ENCODE measurements at regions not wholly inside any gene's neighbourhood (a gene's known extent, or its start where the extent isn't known, plus 50 kb on each side); places are given as distances from the start of the nearest gene placed in this dataset.
"Not testable (repeated sequence)": the region's sequence is repeated elsewhere in the genome, so short reads cannot be mapped to it uniquely, and the experiment has no call there.

DNA sequence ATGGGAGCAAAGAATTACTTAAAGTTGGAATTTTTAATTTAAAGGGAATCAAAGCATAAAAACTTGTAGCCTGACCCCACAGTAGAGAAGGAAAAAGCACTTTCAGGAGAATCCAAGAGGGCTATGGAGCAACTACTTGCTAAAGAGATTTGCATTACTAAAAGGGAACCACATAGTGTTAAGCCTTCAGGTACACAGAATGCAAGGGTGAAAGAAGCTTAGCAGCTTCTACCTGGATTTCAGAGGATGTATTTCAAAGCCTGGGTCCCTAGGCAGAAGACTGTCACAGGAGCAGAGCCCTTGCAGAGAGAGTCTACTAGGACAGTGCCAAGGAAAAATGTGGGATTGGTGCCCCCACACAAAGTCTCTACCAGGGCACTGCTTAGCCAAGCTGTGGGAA lies 575.0 kb downstream of the GBE1 start:
- DNase-seq (ENCODE audit: low read depth): no peak

DNA sequence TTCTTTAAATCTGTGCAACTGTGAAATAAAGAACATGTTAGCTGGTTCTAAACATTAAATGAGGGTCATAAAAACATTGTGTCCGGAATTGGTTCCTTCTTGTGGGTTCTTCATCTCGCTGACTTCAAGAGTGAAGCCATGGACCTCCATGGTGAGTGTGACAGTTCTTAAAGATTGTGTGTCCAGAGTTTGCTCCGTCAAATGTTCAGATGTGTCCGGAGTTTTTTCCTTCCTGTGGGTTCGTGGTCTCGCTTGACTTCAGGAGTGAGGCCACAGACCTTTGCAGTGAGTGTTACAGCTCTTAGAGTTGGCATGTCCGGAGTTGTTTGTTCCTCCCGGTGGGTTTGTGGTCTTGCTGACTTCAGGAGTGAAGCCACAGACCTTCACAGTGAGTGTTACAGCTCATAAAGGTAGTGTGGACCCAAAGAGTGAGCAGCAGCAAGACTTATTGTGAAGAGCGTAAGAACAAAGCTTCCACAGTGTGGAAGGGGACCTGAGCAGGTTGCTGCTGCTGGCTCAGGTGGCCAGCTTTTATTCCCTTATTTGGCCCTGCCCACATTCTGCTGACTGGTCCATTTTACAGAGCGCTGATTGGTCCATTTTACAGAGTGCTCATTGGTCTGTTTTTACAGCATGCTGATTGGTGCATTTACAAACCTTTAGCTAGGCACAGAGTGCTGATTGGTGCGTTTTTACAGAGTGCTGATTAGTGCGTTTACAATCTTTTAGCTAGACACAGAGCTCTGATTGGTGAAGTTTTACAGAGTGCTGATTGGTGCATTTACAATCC lies 579.2 kb downstream of the GBE1 start:
- DNase-seq (ENCODE audit: low read depth): not testable (repeated sequence)

DNA sequence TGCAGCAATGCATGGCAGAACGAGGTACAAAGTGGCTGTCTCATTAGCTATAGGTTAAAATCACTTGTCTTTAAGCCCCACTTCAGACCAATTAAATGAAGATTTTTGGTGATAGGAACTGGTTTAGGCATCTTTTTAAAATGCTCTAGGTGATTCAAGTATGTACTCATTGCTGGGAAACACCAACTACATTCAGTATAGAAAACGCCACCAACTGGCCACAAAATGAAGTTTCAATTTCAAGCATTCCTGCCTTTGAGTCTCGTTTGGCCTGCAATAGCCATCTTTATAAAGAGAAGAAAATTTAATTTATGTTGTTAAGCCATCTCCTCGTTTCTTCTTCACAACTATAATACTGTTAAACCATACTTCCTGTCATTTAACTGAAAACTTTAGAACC lies 587.9 kb downstream of the GBE1 start:
- DNase-seq (ENCODE audit: low read depth): peak; percentile 11

DNA sequence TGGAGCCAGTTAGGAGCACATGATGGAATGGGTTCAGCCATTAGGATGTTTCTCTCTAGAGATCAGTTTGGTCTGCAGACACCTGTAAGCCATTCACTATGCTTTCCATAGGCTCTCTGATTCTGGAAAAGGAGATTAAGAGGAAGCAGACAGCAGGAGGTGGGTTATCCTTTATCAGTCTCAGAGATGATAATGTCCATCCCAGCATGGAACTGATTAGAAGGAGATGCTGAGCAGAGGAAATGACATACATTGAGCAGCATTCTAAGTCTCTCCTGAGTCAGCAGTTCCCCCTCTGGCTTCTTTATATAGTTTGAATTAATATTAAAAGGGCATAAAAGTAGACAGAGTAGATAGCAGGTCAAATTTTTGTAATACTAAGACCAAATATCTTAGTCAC lies 591.1 kb downstream of the GBE1 start:
- no peak for DNase-seq (ENCODE audit: low read depth)

DNA sequence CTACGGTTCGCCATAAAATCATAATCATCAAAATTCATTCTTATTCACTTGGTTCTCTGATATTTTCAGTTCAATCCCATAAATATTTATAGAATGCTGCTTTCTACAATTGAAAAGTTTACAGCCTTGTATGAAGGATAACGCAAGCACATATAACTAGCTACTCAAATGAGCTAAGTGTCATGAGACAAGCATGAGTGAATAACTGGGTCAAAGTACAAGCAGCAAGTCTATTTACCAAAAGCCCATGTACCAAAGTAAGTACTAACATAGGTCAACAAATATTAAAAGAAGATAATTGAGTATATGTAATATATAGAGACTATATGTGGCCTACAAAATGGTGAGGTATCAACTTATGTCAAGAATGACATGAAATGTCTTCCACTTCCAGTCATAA lies 596.6 kb downstream of the GBE1 start:
- DNase-seq (ENCODE audit: low read depth): no peak

DNA sequence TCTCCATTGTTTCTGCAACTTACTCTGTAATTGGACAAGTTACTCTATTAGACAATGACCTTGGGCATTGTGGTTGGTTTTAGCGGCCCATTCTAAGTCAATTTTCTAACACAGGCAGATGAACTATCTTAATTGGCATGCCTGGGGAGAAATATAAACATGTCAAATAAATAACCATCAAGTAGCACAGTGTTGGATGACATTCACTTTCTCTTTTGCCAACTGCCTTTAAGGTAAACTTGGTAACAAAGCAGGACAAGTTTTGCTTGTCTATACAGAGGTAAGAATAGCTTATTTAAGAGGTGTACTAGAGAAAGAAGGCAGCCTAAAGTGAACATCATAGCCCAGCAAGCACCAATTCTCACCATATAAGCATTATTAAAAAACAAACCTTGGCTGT lies 599.6 kb downstream of the GBE1 start:
- DNase-seq (ENCODE audit: low read depth): no peak

DNA sequence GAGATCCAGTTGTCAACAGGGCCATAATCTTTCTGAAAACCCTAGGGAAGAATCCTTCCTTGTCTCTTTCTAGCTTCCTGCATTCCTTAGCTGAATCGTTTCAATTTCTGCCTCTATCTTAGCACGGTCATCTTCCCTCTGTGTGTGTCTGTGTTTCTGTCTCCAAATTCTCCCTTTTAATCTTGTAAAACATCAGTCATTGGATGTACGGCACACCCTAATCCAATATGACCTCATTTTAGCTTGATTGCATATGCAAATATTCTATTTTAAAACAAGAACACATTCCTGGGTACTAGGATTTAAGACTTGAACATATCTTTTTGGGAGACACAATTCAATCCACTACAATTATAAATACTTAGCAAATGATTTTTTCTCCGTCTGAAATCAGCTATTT lies 600.3 kb downstream of the GBE1 start:
- DNase-seq (ENCODE audit: low read depth): no peak

DNA sequence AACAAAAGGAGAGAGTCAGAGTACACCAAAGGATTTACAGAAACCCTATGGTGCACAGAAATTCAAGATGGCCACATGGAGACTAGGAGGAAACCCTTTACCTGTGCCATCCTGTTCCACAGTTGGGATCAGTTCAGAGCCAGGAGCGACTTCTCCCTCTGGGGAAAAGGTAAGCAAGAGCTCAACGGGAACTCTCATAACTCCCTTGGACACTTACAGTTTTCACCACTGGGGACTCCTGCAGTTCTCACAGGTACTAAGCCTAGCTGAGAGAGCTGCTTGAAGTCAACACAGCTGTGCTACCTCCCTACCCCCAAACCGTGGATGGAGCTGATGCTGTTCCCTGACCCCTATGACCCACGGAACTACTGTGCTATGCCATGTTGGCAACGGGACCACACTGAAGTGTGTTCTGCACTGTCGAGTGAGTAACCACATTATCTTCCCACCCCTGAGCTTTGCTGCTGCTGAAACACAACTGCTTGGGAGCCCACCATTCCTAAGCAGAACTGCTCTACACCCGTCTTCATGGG lies 606.8 kb downstream of the GBE1 start:
- DNase-seq (ENCODE audit: low read depth): no peak

DNA sequence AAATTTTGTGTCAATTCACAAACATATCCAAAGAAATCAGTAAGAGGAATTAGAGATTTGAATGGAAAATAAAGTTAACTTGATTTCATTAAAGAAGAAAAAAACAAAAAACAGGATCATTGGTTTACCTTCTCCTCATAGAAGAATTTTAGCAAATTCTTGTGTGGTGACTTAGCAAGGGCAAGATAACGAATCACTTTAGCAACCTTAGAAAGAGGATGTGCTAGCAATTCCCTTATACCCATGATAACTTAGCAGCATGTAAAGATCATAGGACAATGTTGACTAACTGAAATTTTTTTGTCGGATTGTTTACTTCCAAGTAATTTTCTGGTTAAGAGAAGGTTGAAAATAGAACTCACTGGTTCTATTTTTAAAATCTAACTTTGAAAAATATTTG lies 609.3 kb downstream of the GBE1 start:
- no peak for DNase-seq (ENCODE audit: low read depth)

DNA sequence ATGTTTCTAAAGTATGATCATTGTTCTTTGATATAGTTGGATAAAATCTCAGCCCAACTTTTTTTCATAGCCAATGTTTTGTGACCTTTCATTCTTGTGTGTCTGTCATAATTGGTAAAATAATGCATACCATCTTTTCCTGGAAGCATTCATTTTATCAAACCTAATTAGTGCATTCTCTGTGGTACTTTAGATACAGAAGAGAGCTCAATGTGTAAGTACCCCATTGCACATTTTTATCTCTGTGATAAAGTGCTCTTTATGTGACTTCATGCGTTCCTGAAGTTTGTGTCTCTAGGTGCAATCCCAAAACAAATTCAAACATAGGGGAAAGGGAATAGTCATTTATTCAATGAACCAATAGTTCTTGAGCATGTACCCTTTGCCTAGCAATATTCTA lies 628.5 kb downstream of the GBE1 start:
- DNase-seq (ENCODE audit: low read depth): no peak

DNA sequence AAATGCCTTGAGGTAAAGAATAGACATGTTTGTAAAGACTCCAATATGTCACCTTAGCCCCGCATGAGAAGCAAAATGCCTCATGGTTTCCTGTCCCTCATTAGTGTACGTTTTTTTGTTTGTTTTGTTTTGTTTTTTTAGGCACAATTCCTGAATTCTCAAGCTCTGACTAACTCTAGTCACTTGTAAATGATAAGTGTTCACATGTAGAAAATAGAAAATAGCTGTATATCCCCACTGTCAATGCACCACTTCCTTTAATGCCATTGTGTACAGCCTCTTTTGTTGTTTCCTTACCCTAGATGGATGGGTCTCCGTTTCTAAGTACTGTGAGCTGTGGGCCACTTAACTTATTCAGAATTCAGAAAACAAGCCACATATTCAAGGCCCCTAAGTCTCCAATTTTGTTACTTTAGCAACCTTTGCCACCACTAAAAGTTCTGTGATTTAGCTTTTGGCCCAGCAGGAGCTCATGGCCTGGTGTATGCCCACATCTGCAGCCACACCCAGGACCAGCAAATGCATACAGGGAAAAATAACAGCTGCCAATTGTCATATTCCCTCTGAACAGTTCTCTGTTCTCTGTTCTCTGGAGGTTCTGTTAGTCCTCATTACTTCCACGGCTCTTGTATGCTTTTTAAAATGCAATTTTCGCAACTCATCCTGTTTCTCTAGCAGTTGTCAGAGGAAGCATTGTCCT lies 655.5 kb downstream of the GBE1 start:
- DNase-seq (ENCODE audit: low read depth): peak; percentile 37

DNA sequence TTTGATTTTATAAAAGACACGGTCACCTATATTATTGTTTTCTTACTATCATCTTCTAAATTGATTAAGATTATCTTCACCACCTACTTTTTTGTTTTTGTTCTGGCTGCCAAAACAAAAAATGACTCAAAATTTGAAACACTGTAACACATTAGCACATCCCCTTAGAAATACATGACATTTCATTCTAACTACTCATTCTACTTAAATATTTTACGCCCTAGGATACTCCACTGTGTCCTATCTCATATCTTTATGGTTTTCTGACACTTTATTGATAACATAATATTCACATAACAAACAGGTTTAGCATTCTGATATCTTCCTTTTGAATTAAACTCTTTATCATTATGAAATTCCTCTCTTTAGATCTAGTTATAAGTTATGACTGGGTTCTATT lies 656.2 kb downstream of the GBE1 start:
- DNase-seq (ENCODE audit: low read depth): no peak

DNA sequence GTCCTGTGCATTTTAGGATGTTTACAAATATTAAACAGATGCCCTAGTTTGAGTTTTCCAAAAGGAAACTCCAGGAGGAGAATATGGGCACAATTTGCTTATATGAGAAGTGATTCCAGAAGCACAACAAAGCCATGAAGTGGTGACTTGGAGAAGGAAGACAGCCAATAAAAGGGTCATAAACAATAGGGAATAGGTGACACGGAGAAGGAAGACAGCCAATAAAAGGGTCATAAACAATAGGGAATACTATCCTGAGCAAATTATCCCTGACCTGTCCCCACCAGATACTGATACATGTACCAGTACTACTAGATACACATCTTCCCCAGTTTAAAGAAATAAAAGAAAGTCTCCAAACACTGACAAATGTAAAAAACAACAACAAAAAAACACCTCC lies 663.6 kb downstream of the GBE1 start:
- DNase-seq (ENCODE audit: low read depth): no peak

DNA sequence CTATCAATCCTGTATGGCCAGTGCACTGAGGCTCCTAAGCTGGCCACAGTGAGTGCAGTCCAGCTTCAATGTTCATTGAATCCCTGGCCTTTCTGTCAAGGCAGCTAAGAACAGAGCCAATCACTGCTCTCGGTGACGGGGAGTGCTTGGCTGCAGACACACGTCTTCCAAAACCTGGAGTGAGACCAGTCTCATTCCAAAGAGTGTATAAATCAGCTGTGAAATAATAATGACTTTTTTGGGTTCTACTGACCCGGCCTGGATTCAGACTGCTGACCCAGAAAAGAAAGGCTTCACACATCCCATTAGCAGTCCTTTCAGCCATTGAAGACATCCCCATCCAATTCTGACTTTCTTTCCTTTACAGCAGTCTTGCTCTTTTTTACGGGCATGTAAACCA lies 665.5 kb downstream of the GBE1 start:
- DNase-seq (ENCODE audit: low read depth): no peak

DNA sequence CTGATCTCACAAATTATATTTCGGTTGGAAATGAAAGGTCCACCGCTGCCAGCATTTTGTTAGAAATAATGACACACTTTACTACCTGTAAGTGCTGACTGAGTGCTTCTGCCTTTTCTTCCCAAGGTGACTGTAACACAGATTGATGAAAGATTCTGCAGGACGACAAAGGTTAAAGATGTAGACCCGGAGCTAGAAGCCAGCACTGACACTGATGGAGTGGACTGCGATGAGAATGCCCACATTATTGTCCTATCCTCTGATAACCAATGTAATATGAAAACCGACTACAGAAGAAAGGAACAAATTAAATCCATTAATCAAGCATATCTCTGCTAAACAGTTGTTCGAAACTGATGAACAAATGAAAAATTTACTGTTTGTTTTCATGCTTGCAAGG lies 666.5 kb downstream of the GBE1 start:
- DNase-seq (ENCODE audit: low read depth): no peak

DNA sequence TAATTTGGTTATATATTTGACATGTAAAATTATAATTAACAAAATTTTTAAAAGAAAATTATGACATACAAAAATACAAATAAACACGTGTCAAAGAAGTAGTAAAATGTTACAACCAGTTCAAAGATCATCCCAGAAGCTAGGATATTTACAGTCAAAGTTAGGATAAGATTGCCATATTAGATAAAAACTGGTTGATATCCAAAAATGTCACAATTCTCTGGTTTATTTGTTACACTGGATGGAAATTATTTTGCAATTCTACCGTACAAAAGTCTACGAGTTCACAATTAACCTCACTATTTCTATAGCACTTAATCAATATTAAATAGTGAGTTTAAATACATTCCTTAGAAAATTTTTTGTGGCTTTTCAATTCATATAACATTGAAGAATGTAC lies 673.8 kb downstream of the GBE1 start:
- DNase-seq (ENCODE audit: low read depth): no peak

DNA sequence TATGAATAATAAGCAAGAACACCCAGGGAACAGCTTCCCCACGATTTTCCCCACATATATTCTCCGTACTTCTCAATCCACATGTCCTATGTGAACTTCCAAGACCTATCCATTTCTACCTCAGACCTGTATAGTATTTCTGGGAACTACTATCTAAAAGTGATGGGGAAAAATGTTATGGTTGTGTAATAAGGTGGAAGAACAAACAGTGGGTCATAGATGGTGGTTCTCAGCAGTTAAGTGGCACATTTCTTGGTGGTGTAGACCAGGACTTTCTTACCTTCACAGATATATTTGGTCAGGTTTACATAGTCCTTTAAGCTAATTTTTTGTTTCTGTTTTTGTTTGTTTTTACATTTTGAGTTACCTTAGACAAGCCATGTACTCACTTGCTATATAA lies 675.1 kb downstream of the GBE1 start:
- DNase-seq (ENCODE audit: low read depth): no peak

DNA sequence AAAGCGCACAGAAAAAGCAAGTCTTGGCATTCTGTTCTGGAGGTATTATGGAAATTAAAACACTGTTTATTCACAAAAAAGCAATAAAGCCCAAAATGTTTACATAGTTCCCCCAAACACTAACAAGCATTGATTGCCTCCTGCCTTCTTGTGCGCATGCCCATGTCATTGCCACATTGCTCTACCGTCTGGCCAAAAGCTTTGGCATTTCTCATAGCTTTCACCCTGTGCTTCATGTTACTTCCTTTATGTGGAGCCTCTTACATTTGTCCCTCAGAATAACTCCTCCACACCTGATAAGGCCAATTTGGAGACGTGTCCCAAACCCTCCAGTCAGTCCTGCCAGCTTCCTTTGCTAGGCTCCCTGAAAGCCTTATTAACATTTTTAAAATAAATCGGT lies 680.8 kb downstream of the GBE1 start:
- no peak for DNase-seq (ENCODE audit: low read depth)

DNA sequence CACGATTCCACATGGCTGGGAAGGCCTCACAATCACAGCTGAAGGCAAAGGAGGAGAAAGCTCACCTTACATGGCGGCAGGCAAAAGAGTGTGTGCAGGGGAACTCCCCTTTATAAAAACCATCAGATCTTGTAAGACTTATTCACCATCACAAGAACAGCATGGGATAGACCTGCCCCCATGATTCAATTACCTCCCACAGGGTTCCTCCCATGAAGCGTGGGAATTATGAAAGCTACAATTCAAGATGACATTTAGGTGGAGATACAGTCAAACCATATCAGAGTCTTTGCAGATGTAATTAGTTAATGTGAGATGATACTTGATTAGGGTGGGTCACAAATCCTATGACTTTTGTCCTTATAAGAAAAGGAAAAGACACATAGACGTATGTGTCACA lies 688.9 kb downstream of the GBE1 start:
- no peak for DNase-seq (ENCODE audit: low read depth)

DNA sequence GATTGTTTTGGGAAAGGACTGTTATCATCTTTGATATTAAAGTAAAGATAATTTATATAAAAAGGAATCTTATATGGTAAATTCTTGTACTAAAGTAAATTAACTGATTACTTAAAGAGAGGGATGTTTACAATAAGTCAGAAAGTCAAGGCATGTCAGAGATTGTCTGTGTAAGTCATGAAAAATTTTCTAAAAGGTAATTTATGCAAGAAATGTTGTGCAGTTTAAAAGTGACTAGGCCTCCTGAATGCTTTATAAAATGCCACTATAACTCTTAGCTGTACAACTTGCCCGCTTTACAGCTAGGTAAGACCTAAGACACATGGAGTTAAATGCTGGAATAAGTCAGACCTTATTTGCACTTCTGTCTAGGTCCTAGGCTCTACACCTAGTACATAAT lies 692.9 kb downstream of the GBE1 start:
- no peak for DNase-seq (ENCODE audit: low read depth)

DNA sequence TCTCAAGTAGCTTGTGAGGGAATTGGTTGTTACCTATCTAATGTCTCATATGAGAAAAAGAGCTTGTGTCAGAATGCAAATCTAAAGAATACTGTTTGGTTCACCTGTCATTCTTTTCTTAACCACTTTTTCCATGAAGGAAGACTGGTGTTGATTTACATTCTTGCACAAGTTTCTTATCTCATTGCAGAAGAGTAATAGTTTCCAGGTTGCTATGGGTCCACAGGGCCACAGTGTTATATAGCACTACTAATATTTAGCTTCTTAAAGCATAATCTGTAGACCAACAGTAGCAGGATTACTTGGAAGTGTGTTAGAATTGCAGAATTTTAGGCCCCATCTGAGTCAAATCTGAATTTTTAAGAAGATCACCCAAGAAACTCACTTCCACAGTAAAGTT lies 697.5 kb downstream of the GBE1 start:
- no peak for DNase-seq (ENCODE audit: low read depth)

DNA sequence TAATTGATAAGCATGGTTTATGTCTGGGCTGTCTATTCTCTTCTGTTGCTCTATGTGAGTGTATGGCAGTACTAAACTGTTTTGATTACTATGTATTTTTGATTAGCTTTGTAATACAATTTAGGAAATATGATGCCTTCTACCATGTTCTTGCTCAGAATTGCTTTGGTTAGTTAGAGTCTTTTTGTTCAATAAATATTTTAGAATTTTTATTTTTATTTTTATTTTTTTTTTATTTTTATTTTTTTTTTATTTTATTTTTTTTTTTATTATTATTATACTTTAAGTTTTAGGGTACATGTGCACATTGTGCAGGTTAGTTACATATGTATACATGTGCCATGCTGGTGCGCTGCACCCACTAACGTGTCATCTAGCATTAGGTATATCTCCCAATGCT lies 710.3 kb downstream of the GBE1 start:
- not testable (repeated sequence) for DNase-seq (ENCODE audit: low read depth)

DNA sequence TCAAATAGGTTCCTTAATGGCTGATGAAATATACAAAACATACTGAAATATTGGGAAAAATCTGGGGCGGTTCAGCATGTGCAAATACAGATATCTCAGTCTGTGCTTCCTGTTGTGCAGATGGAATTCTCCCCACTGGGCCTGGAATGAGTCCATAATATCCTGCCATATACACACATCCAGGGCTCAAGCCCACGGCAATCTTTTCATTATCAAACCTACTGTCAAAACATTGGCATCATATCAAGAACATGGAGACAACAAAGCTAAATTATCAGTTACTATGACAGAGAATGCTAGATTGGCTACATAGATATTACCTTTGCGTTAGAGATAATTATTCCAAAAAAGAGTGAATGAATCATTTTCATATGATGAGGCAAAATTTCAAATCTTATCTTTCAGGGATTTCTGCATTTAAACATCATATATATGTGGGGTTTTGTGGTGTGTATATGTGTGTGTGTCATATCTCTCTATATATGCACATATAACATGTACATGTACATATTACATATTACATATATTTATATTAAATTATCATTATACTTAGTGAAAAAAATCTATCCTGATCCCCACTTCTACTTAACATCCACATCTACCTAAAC lies 713.3 kb downstream of the GBE1 start:
- DNase-seq (ENCODE audit: low read depth): no peak

Data from iris pigment epithelial cell (primary cell).